ENCODE measurements at regions not wholly inside any gene's neighbourhood (a gene's known extent, or its start where the extent isn't known, plus 50 kb on each side); places are given as distances from the start of the nearest gene placed in this dataset.

DNA sequence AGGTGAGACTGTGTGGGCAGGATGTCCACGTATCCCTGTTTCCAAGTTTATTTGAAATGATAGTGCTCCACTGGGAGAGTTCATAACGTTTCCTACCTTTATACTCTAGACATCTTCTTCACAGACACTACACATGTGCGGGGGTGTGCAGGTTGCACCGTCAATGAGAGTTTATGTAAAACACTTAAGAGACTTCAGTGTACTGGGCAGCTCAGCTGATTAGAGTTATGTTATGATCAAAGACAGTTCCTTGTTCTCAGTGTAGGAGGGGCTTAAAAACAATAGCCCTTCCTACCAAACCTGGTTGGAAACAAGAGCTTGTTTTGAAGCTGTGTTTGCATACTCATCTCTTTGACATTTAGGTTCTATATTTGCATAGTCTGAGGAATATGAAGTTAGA, 326.9 kb upstream of the AGA start:
- no peak for ATAC-seq (ENCODE audit: insufficient read depth, low read depth)
- H3K27me3 ChIP-seq (ENCODE audit: insufficient read depth, low read length, poor library complexity) = no peaks in the 10 kb centered on the region
- H3K9me3 ChIP-seq (ENCODE audit: insufficient read depth, low read length, severe bottlenecking) = no peaks in the 10 kb centered on the region
- no peak overlapping the region for H3K4me2 ChIP-seq (ENCODE audit: insufficient read depth, low read length)
- H3K4me3 ChIP-seq (ENCODE audit: low read depth in 1 of 2, low read length in 2 of 2) = no peak overlapping the region
- H4K20me1 ChIP-seq (ENCODE audit: insufficient read depth, low read length) = no peaks in the 10 kb centered on the region
- no peak overlapping the region for H2AFZ ChIP-seq (ENCODE audit: low read depth, low read length)
- no peak for DNase-seq
- H3K9ac ChIP-seq (ENCODE audit: low read depth, low read length) = no peak overlapping the region
- H3K36me3 ChIP-seq (ENCODE audit: insufficient read depth, low read length) = no peaks in the 10 kb centered on the region
- H3K4me1 ChIP-seq (ENCODE audit: insufficient read depth, low read length) = no peaks in the 10 kb centered on the region
- no peak overlapping the region for H3K27ac ChIP-seq (ENCODE audit: low read length)
- H3K79me2 ChIP-seq (ENCODE audit: insufficient read depth, low read length) = no peaks in the 10 kb centered on the region
- no peak for TF ChIP-seq EZH2 (IDR thresholded peaks at IDR 0.05; ENCODE audit: borderline replicate concordance, low read depth, low read length, severe bottlenecking)
- TF ChIP-seq, protein P1, sequence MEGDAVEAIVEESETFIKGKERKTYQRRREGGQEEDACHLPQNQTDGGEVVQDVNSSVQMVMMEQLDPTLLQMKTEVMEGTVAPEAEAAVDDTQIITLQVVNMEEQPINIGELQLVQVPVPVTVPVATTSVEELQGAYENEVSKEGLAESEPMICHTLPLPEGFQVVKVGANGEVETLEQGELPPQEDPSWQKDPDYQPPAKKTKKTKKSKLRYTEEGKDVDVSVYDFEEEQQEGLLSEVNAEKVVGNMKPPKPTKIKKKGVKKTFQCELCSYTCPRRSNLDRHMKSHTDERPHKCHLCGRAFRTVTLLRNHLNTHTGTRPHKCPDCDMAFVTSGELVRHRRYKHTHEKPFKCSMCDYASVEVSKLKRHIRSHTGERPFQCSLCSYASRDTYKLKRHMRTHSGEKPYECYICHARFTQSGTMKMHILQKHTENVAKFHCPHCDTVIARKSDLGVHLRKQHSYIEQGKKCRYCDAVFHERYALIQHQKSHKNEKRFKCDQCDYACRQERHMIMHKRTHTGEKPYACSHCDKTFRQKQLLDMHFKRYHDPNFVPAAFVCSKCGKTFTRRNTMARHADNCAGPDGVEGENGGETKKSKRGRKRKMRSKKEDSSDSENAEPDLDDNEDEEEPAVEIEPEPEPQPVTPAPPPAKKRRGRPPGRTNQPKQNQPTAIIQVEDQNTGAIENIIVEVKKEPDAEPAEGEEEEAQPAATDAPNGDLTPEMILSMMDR (IDR thresholded peaks at IDR 0.05; ENCODE audit: borderline replicate concordance, extremely low read depth, low read length, poor library complexity, severe bottlenecking) = no peak

DNA sequence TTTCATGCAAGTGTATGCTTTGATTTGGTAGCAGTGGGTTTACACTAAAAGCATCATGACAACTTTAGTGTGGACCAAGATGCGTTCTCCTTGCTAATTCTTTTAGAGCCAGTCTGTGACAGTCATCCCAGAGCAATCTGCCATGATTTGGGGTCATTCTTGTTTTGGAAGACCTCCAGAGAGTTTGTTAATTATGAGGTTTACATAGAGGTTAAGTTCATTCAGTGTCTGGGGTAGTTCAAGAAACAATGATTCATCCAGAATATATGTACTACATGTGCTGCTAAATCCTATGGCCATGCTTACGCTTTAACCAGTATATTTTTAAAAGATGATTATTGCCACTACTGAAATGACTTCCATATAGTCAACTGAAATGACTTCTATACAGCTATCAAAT, 328.5 kb upstream of the AGA start:
- H3K27ac ChIP-seq (ENCODE audit: low read length) = no peak overlapping the region
- no peak overlapping the region for H3K4me3 ChIP-seq (ENCODE audit: low read depth in 1 of 2, low read length in 2 of 2)
- no peaks in the 10 kb centered on the region for H3K27me3 ChIP-seq (ENCODE audit: insufficient read depth, low read length, poor library complexity)
- DNase-seq (no peak), ATAC-seq (ENCODE audit: insufficient read depth, low read depth) (no peak)
- H3K4me1 ChIP-seq (ENCODE audit: insufficient read depth, low read length) = no peaks in the 10 kb centered on the region
- no peak overlapping the region for H3K4me2 ChIP-seq (ENCODE audit: insufficient read depth, low read length)
- no peak overlapping the region for H3K9ac ChIP-seq (ENCODE audit: low read depth, low read length)
- no peaks in the 10 kb centered on the region for H4K20me1 ChIP-seq (ENCODE audit: insufficient read depth, low read length)
- H3K9me3 ChIP-seq (ENCODE audit: insufficient read depth, low read length, severe bottlenecking) = no peaks in the 10 kb centered on the region
- no peaks in the 10 kb centered on the region for H3K79me2 ChIP-seq (ENCODE audit: insufficient read depth, low read length)
- TF ChIP-seq, protein P1 (IDR thresholded peaks at IDR 0.05; ENCODE audit: borderline replicate concordance, extremely low read depth, low read length, poor library complexity, severe bottlenecking) = no peak
- no peak for TF ChIP-seq EZH2 (IDR thresholded peaks at IDR 0.05; ENCODE audit: borderline replicate concordance, low read depth, low read length, severe bottlenecking)
- H3K36me3 ChIP-seq (ENCODE audit: insufficient read depth, low read length) = no peaks in the 10 kb centered on the region
- no peak overlapping the region for H2AFZ ChIP-seq (ENCODE audit: low read depth, low read length)

DNA sequence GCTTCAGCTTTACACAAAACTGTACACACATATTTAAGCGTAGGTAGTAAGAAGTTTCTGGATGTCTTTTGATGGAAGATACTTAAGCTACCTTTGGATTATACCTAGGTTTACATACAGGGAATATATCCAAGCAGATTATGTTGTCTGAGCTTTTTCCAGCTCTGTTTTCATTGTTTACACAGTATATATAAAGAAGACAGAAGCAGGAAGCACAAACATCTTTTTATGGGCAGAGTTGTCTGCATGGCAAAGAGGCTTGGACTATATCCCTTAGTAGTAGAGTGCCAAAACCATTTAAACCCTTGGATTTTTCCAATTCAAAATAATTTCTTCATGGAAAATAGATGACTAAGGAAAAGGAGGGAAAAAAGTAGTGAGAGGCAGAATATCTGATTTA, 329.4 kb upstream of the AGA start:
- Histone ChIP-seq H3K9ac (ENCODE audit: low read depth, low read length) (no peak overlapping the region), H3K27ac (ENCODE audit: low read length) (no peak overlapping the region), H3K9me3 (ENCODE audit: insufficient read depth, low read length, severe bottlenecking) (no peaks in the 10 kb centered on the region), H4K20me1 (ENCODE audit: insufficient read depth, low read length) (no peaks in the 10 kb centered on the region), H2AFZ (ENCODE audit: low read depth, low read length) (no peak overlapping the region), H3K4me2 (ENCODE audit: insufficient read depth, low read length) (no peak overlapping the region), H3K79me2 (ENCODE audit: insufficient read depth, low read length) (no peaks in the 10 kb centered on the region), H3K4me1 (ENCODE audit: insufficient read depth, low read length) (no peaks in the 10 kb centered on the region), H3K27me3 (ENCODE audit: insufficient read depth, low read length, poor library complexity) (no peaks in the 10 kb centered on the region), H3K36me3 (ENCODE audit: insufficient read depth, low read length) (no peaks in the 10 kb centered on the region), H3K4me3 (ENCODE audit: low read depth in 1 of 2, low read length in 2 of 2) (no peak overlapping the region)
- DNase-seq (no peak), ATAC-seq (ENCODE audit: insufficient read depth, low read depth) (no peak)
- no peak for TF ChIP-seq EZH2 (IDR thresholded peaks at IDR 0.05; ENCODE audit: borderline replicate concordance, low read depth, low read length, severe bottlenecking)
- TF ChIP-seq, protein P1 (IDR thresholded peaks at IDR 0.05; ENCODE audit: borderline replicate concordance, extremely low read depth, low read length, poor library complexity, severe bottlenecking) = no peak

DNA sequence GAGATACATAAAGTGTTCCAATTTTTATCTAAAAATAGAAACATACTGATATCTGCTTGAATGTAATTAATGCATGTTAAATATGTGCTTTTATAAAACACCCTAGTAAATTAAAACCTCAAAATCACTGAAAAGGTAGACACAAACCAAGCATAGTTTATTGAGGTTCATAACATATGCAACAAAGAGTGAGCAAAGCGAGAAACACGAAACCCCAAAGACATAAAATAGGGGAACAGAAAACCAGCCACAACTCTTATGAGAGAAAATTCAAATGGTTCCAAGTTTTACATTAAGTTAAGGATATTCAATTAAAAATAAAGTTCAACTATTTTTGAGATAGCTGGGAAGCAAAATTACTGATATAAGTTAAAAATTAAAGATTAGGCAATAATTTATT, 336.4 kb upstream of the AGA start:
- Histone ChIP-seq H3K79me2 (ENCODE audit: insufficient read depth, low read length) (no peaks in the 10 kb centered on the region), H3K4me1 (ENCODE audit: insufficient read depth, low read length) (no peaks in the 10 kb centered on the region), H3K9me3 (ENCODE audit: insufficient read depth, low read length, severe bottlenecking) (no peaks in the 10 kb centered on the region), H3K4me2 (ENCODE audit: insufficient read depth, low read length) (no peak overlapping the region), H3K4me3 (ENCODE audit: low read depth in 1 of 2, low read length in 2 of 2) (no peak overlapping the region), H4K20me1 (ENCODE audit: insufficient read depth, low read length) (no peaks in the 10 kb centered on the region), H3K9ac (ENCODE audit: low read depth, low read length) (no peak overlapping the region), H3K27ac (ENCODE audit: low read length) (no peak overlapping the region), H3K27me3 (ENCODE audit: insufficient read depth, low read length, poor library complexity) (no peaks in the 10 kb centered on the region), H3K36me3 (ENCODE audit: insufficient read depth, low read length) (no peaks in the 10 kb centered on the region), H2AFZ (ENCODE audit: low read depth, low read length) (no peak overlapping the region)
- TF ChIP-seq, protein P1 (IDR thresholded peaks at IDR 0.05; ENCODE audit: borderline replicate concordance, extremely low read depth, low read length, poor library complexity, severe bottlenecking) = no peak
- TF ChIP-seq EZH2 (IDR thresholded peaks at IDR 0.05; ENCODE audit: borderline replicate concordance, low read depth, low read length, severe bottlenecking) = no peak
- ATAC-seq (ENCODE audit: insufficient read depth, low read depth) (no peak), DNase-seq (no peak)
